IMR-90 (cell line): ENCODE measurements at regions not wholly inside any gene's neighbourhood (a gene's known extent, or its start where the extent isn't known, plus 50 kb on each side); places are given as distances from the start of the nearest gene placed in this dataset.

Experiments used
- ATAC-seq: fragments of 200-7000 bp; cut with Tn5 transposase; 2 replicates; pipeline ENCODE4 v1.9.1; 2020; ENCODE audit warnings: low read depth, mild to moderate bottlenecking, moderate library complexity
- BruUV-seq: library from RNA; stranded (reverse); fragments of 400-500 nt; replicated peaks from 2 replicates; lab custom pipeline; 2021; lab: Mats Ljungman, UMichigan
- CTCF ChIA-PET: fragments of 300-600 bp; formaldehyde crosslinking; extraction: SDS; loops from one replicate; lab custom pipeline; 2021; ENCODE audit warnings: antibody characterized with exemption; lab: Yijun Ruan, JAX
- POLR2A ChIA-PET: fragments of 300-600 bp; sonication (Branson Sonifier 250); formaldehyde crosslinking; loops from one replicate; lab custom pipeline; 2022; ENCODE audit warnings: antibody characterized with exemption; ENCODE audit not compliant: unreplicated experiment; lab: Charles Lee
- DNase-seq: peaks from one replicate; pipeline ENCODE4 v3.0.0; 2013
- H2AFZ ChIP-seq: replicated peaks from 2 replicates; pipeline ENCODE3; 2013; ENCODE audit warnings: low read length, mild to moderate bottlenecking; ENCODE audit not compliant: poor library complexity
- H2AK5ac ChIP-seq: 2 replicates; pipeline ENCODE4 v1.6.1; 2013; ENCODE audit warnings: low read depth, low read length, inconsistent platforms
- H2AK9ac ChIP-seq: replicated peaks from 2 replicates; pipeline ENCODE3; 2013; ENCODE audit warnings: mild to moderate bottlenecking, low read depth, low read length, moderate library complexity; ENCODE audit not compliant: poor library complexity
- H2BK120ac ChIP-seq: 2 replicates; pipeline ENCODE4 v1.6.1; 2013; ENCODE audit warnings: low read depth, low read length, inconsistent platforms
- H2BK15ac ChIP-seq: 3 replicates; pipeline ENCODE4 v1.6.1; 2013; ENCODE audit warnings: low read depth, low read length, inconsistent platforms
- H2BK20ac ChIP-seq: 2 replicates; pipeline ENCODE4 v1.6.1; 2013; ENCODE audit warnings: low read depth, mild to moderate bottlenecking, inconsistent platforms, low read length, moderate library complexity
- H2BK5ac ChIP-seq: 2 replicates; pipeline ENCODE4 v1.6.1; 2013; ENCODE audit warnings: mild to moderate bottlenecking, low read depth, low read length, inconsistent platforms; ENCODE audit not compliant: poor library complexity, severe bottlenecking
- H3K14ac ChIP-seq: replicated peaks from 2 replicates; pipeline ENCODE4 v1.6.1; 2013; ENCODE audit warnings: low read depth, low read length, inconsistent platforms
- H3K18ac ChIP-seq: 2 replicates; pipeline ENCODE4 v1.6.1; 2013; ENCODE audit warnings: low read depth, low read length, control low read depth
- H3K23ac ChIP-seq: 2 replicates; pipeline ENCODE4 v1.6.1; 2013; ENCODE audit warnings: low read depth, low read length, inconsistent platforms
- H3K27ac ChIP-seq: 2 replicates; pipeline ENCODE4 v1.5.1; 2013; ENCODE audit warnings: mild to moderate bottlenecking, control low read depth, low read length; ENCODE audit not compliant: insufficient read depth
- H3K27me3 ChIP-seq: 2 replicates; pipeline ENCODE4 v1.6.1; 2013; ENCODE audit warnings: low read length; ENCODE audit not compliant: control insufficient read depth, insufficient read depth
- H3K36me3 ChIP-seq: 2 replicates; pipeline ENCODE4 v1.6.1; 2013; ENCODE audit warnings: low read length, mixed read lengths; ENCODE audit not compliant: control insufficient read depth, insufficient read depth
- H3K4ac ChIP-seq: 2 replicates; pipeline ENCODE4 v1.6.1; 2013; ENCODE audit warnings: low read depth, low read length, inconsistent platforms
- H3K4me1 ChIP-seq: 2 replicates; pipeline ENCODE4 v1.6.1; 2013; ENCODE audit warnings: low read length, mixed read lengths; ENCODE audit not compliant: control insufficient read depth, insufficient read depth
- H3K4me2 ChIP-seq: 2 replicates; pipeline ENCODE4 v1.6.1; 2013; ENCODE audit warnings: low read depth, mild to moderate bottlenecking, control low read depth, low read length, moderate library complexity
- H3K4me3 ChIP-seq: 2 replicates; pipeline ENCODE4 v1.5.1; 2013; ENCODE audit warnings: low read depth, mild to moderate bottlenecking, control low read depth, low read length, moderate library complexity; ENCODE audit not compliant: insufficient read depth
- H3K56ac ChIP-seq: 2 replicates; pipeline ENCODE4 v1.6.1; 2013; ENCODE audit warnings: low read length, inconsistent platforms; ENCODE audit not compliant: insufficient read depth; ENCODE audit errors: extremely low read depth
- H3K79me1 ChIP-seq, 2 experiments: 2 replicates each; pipeline ENCODE4 v1.6.1; 2013; ENCODE audit warnings: low read length in 2 of 2, inconsistent platforms in 1 of 2, low read depth in 1 of 2
- H3K9ac ChIP-seq: 2 replicates; pipeline ENCODE4 v1.6.1; 2013; ENCODE audit warnings: low read depth, low read length, control low read depth
- H3K9me1 ChIP-seq: 2 replicates; pipeline ENCODE4 v1.6.1; 2013; ENCODE audit warnings: low read length, inconsistent platforms; ENCODE audit not compliant: insufficient read depth
- H3K9me3 ChIP-seq: 2 replicates; pipeline ENCODE4 v1.6.1; 2013; ENCODE audit warnings: low read length; ENCODE audit not compliant: control insufficient read depth, insufficient read depth
- H4K20me1 ChIP-seq: 2 replicates; pipeline ENCODE4 v1.6.1; 2013; ENCODE audit warnings: low read length, inconsistent platforms; ENCODE audit not compliant: insufficient read depth
- H4K5ac ChIP-seq: 2 replicates; pipeline ENCODE4 v1.6.1; 2013; ENCODE audit warnings: mild to moderate bottlenecking, low read depth, low read length, control low read depth
- H4K8ac ChIP-seq, 2 experiments: 2 replicates each; pipeline ENCODE4 v1.6.1; 2013; ENCODE audit warnings: low read depth in 2 of 2, low read length in 2 of 2, control low read depth in 1 of 2, inconsistent platforms in 1 of 2
- H4K91ac ChIP-seq: 2 replicates; pipeline ENCODE4 v1.6.1; 2013; ENCODE audit warnings: low read depth, low read length, inconsistent platforms; ENCODE audit not compliant: insufficient read depth
- FOS ChIP-seq: fragments of 150-350 bp; IDR thresholded peaks from 2 replicates; pipeline ENCODE4 v1.6.1; 2016; ENCODE audit warnings: low read depth, low read length
- MAFK ChIP-seq: IDR thresholded peaks from 2 replicates; pipeline ENCODE4 v1.6.1; 2012; ENCODE audit warnings: low read depth, low read length, improper control_type of control experiment
- MAZ ChIP-seq: IDR thresholded peaks from 2 replicates; pipeline ENCODE4 v1.6.1; 2012; ENCODE audit warnings: low read depth, mild to moderate bottlenecking, low read length, improper control_type of control experiment, moderate library complexity, borderline replicate concordance
- MXI1 ChIP-seq: IDR thresholded peaks from 2 replicates; pipeline ENCODE4 v1.6.1; 2012; ENCODE audit warnings: low read depth, mild to moderate bottlenecking, low read length, moderate library complexity, borderline replicate concordance
- NFE2L2 ChIP-seq: fragments of 150-350 bp; IDR thresholded peaks from 2 replicates; pipeline ENCODE4 v1.6.1; 2016; ENCODE audit warnings: low read depth, mild to moderate bottlenecking, low read length
- POLR2A ChIP-seq: IDR thresholded peaks from 2 replicates; pipeline ENCODE4 v1.6.1; 2012; ENCODE audit warnings: mild to moderate bottlenecking, low read depth, low read length
- RAD21 ChIP-seq: IDR thresholded peaks from 2 replicates; pipeline ENCODE4 v1.6.1; 2012; ENCODE audit warnings: low read length, improper control_type of control experiment
- RFX5 ChIP-seq: IDR thresholded peaks from 2 replicates; pipeline ENCODE4 v1.8.0; 2012; ENCODE audit warnings: low read depth, mild to moderate bottlenecking, low read length, moderate library complexity
- SMC3 ChIP-seq: fragments of 150-350 bp; IDR thresholded peaks from 2 replicates; pipeline ENCODE4 v1.6.1; 2016; ENCODE audit warnings: low read depth, mild to moderate bottlenecking, antibody characterized with exemption, low read length, moderate library complexity
- WGBS, 2 experiments: methylation state at CpG; one replicate each; pipeline versions ENCODE4 v1.1.5 to v1.1.7; 2013; ENCODE audit warnings: missing lambda C conversion rate in 2 of 2; ENCODE audit not compliant: insufficient read length in 1 of 2; ENCODE audit errors: extremely low coverage in 2 of 2; 5-methylcytosine and 5-hydroxymethylcytosine counted together
- dilution Hi-C: fragments of 300-500 bp; cut with HindIII; formaldehyde crosslinking; loops from one replicate; pipeline ENCODE4 v1.14.3; 2018; ENCODE audit warnings: low sequenced_read_pairs; ENCODE audit not compliant: unreplicated experiment
- in situ Hi-C: fragments of 300-500 bp; cut with MboI; formaldehyde crosslinking; loops from 3 replicates; pipeline ENCODE4 v1.14.3; 2019; ENCODE audit warnings: low sequenced_read_pairs, inconsistent platforms, mixed read lengths
- intact Hi-C: fragments of 100-400 bp; cut with micrococcal nuclease; formaldehyde crosslinking; loops from 2 replicates; pipeline ENCODE4 v1.10.0; 2022
- TF ChIP-seq, protein P1 (sequence below): conservative IDR thresholded peaks from 2 replicates; pipeline ENCODE4 v1.5.1; 2012; ENCODE audit warnings: mild to moderate bottlenecking, low read depth, low read length, improper control_type of control experiment
- TF ChIP-seq, protein P2 (sequence below): fragments of 150-350 bp; IDR thresholded peaks from 2 replicates; pipeline ENCODE4 v1.6.1; 2017; ENCODE audit warnings: mild to moderate bottlenecking, antibody characterized with exemption, low read length, low read depth

DNA sequence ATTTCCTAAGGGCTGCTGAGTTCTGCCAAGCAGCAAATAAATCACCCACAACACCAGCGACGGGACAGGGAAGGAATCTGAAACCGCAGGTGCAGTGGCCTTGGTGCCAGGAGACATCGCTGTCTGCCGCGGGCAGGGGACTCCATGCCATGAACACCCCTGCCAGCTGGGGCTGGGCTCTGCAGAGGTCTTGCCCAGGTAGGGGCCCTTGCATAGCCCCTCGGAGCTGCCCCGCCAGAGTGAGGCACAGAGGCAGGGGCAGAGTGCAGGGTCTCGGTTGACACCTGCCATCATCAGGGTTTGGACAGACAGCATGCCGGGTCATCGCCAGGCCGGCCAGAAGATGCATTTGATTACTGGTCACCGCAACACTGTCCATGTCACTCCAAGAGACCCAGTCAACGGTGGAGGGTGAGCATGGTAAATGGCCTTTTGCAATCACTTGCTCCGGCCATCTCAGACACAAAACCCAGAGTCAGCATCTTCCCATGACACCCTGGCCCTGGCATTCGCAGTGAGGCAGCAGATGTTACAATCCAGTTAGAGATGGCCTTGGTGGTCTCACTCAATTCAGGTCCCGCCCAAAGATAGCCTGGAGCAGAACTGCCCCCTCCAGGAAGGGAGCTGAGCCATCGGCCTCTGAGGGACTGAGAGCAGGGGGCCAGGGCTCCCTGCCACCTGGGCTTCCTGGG is 255.4 kb downstream of the NDUFA10 start:
- Histone ChIP-seq H4K5ac (no peak overlapping the region), H4K91ac (no peak overlapping the region), H3K4me2 (no peak overlapping the region), H2AK5ac (no peak overlapping the region), H3K9me1 (no peaks in the 10 kb centered on the region), H2BK20ac (no peak overlapping the region), H3K27me3 (no peaks in the 10 kb centered on the region), H3K18ac (no peak overlapping the region), H4K8ac (no peak overlapping the region), H2BK5ac (no peak overlapping the region), H3K14ac (no peak overlapping the region), H3K36me3 (no peaks in the 10 kb centered on the region), H4K20me1 (no peaks in the 10 kb centered on the region), H3K27ac (no peak overlapping the region), H3K4me1 (no peaks in the 10 kb centered on the region), H3K79me1 (no peaks in the 10 kb centered on the region), H3K56ac (no peak overlapping the region), H2BK15ac (no peak overlapping the region), H2AK9ac (no peak overlapping the region), H3K23ac (no peak overlapping the region), H2BK120ac (no peak overlapping the region), H2AFZ (no peak overlapping the region), H3K4ac (no peak overlapping the region), H3K4me3 (no peak overlapping the region), H3K9me3 (peaks cover 52% of the 10 kb centered on the region), H3K9ac (no peak overlapping the region)
- CTCF ChIA-PET, result no interaction called here
- DNase-seq (no peak), ATAC-seq (no peak)
- dilution Hi-C loops, result no loop called here
- intact Hi-C loops, result no loop called here
- POLR2A ChIA-PET, result no interaction called here
- TF ChIP-seq NFE2L2 (no peak), MAZ (no peak), POLR2A (no peak), FOS (no peak), MXI1 (no peak), MAFK (no peak), SMC3 (no peak), RAD21 (no peak), RFX5 (no peak)
- TF ChIP-seq, protein P1, sequence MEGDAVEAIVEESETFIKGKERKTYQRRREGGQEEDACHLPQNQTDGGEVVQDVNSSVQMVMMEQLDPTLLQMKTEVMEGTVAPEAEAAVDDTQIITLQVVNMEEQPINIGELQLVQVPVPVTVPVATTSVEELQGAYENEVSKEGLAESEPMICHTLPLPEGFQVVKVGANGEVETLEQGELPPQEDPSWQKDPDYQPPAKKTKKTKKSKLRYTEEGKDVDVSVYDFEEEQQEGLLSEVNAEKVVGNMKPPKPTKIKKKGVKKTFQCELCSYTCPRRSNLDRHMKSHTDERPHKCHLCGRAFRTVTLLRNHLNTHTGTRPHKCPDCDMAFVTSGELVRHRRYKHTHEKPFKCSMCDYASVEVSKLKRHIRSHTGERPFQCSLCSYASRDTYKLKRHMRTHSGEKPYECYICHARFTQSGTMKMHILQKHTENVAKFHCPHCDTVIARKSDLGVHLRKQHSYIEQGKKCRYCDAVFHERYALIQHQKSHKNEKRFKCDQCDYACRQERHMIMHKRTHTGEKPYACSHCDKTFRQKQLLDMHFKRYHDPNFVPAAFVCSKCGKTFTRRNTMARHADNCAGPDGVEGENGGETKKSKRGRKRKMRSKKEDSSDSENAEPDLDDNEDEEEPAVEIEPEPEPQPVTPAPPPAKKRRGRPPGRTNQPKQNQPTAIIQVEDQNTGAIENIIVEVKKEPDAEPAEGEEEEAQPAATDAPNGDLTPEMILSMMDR, result no peak
- TF ChIP-seq, protein P2, sequence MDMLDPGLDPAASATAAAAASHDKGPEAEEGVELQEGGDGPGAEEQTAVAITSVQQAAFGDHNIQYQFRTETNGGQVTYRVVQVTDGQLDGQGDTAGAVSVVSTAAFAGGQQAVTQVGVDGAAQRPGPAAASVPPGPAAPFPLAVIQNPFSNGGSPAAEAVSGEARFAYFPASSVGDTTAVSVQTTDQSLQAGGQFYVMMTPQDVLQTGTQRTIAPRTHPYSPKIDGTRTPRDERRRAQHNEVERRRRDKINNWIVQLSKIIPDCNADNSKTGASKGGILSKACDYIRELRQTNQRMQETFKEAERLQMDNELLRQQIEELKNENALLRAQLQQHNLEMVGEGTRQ, result no peak
- in situ Hi-C loops, result no loop called here
- 39% methylated on average over 9 of the region's 18 CpGs; no CpG with 5 or more reads in 1 of the 2 experiments for WGBS, 2 experiments
- no TSS peak for BruUV-seq
